22Rv1 (cell line): ENCODE measurements at regions not wholly inside any gene's neighbourhood (a gene's known extent, or its start where the extent isn't known, plus 50 kb on each side); places are given as distances from the start of the nearest gene placed in this dataset.

Experiments used
- ZFX ChIP-seq: fragments of 450-650 bp; IDR thresholded peaks from 2 replicates; pipeline ENCODE4 v1.6.1; 2017; ENCODE audit warnings: antibody characterized with exemption, borderline replicate concordance
- TF ChIP-seq, protein P1 (sequence below): fragments of 450-650 bp; IDR thresholded peaks from 2 replicates; pipeline ENCODE4 v1.5.1; 2017; ENCODE audit warnings: mild to moderate bottlenecking

DNA sequence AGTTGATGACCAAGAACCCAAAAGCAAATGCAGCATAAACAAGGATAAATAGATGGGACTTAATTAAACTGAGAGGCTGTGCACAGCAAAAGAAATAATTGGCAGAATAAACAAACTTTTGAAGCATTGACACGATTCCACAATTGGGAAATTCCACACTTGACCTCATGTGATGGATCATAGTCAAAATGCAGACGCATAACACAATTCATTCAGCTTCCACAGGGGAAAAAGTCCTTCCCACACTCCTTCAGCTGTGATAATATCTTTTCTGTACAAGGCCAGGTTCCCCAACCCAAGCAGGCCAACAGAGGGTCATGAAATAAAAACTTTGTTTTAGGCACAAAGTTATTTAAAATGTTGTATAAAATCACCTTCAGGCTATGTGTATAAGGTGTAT, 66.6 kb upstream of the SLIT2 start:
- TF ChIP-seq, protein P1, sequence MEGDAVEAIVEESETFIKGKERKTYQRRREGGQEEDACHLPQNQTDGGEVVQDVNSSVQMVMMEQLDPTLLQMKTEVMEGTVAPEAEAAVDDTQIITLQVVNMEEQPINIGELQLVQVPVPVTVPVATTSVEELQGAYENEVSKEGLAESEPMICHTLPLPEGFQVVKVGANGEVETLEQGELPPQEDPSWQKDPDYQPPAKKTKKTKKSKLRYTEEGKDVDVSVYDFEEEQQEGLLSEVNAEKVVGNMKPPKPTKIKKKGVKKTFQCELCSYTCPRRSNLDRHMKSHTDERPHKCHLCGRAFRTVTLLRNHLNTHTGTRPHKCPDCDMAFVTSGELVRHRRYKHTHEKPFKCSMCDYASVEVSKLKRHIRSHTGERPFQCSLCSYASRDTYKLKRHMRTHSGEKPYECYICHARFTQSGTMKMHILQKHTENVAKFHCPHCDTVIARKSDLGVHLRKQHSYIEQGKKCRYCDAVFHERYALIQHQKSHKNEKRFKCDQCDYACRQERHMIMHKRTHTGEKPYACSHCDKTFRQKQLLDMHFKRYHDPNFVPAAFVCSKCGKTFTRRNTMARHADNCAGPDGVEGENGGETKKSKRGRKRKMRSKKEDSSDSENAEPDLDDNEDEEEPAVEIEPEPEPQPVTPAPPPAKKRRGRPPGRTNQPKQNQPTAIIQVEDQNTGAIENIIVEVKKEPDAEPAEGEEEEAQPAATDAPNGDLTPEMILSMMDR = no peak
- TF ChIP-seq ZFX = no peak
